Nephron (organoid): ENCODE measurements at regions not wholly inside any gene's neighbourhood (a gene's known extent, or its start where the extent isn't known, plus 50 kb on each side); places are given as distances from the start of the nearest gene placed in this dataset.
"Not testable (repeated sequence)": the region's sequence is repeated elsewhere in the genome, so short reads cannot be mapped to it uniquely, and the experiment has no call there.

Experiments used
- H3K27ac Mint-ChIP-seq, 3 experiments: 2 replicates each; pipeline ENCODE4 v1.8.0; 2020; ENCODE audit warnings: mixed read lengths in 3 of 3, mild to moderate bottlenecking in 2 of 3, moderate library complexity in 1 of 3
- H3K27me3 Mint-ChIP-seq: 2 replicates; pipeline ENCODE4 v1.8.0; 2021; ENCODE audit warnings: low read depth, mild to moderate bottlenecking, moderate library complexity, mixed read lengths
- H3K36me3 Mint-ChIP-seq: 2 replicates; pipeline ENCODE4 v1.8.0; 2020; ENCODE audit warnings: low read depth, mixed read lengths
- H3K4me1 Mint-ChIP-seq: 2 replicates; pipeline ENCODE4 v1.8.0; 2020; ENCODE audit warnings: mixed read lengths
- H3K4me3 Mint-ChIP-seq, 3 experiments: 2 replicates each; pipeline ENCODE4 v1.8.0; 2020; ENCODE audit warnings: mild to moderate bottlenecking in 3 of 3, mixed read lengths in 3 of 3, moderate library complexity in 2 of 3
- H3K9me3 Mint-ChIP-seq: 2 replicates; pipeline ENCODE4 v1.8.0; 2020; ENCODE audit warnings: mixed read lengths
- TF ChIP-seq, protein P1 (sequence below), 3 experiments: fragments of 200-600 bp; sonication (generic); IDR thresholded peaks; one replicate each; pipeline ENCODE4 v1.5.0; 2021; ENCODE audit warnings: antibody characterized with exemption in 3 of 3; ENCODE audit not compliant: unreplicated experiment in 3 of 3

DNA sequence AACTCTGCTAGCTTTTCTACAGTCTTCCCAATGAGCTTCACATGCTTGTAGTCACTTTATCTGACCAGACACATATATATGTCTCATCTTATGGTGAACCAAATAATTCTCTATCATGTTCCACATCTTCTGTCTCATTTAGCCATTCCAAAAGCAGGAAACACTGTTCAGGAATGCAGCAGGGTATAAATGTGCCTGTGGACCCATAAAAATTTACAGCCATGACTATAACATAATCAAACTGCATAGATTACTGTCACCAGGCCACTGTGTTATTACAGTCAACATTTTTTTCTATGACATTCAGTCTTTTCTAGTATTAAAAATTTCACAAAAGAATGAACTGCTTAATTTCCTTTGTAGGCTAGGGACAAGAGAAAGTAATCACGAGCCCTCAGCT, 170.0 kb upstream of the NPY2R start:
- H3K9me3 Mint-ChIP-seq = no peaks in the 10 kb centered on the region
- H3K27ac Mint-ChIP-seq = no peak overlapping the region
- TF ChIP-seq, protein P1, sequence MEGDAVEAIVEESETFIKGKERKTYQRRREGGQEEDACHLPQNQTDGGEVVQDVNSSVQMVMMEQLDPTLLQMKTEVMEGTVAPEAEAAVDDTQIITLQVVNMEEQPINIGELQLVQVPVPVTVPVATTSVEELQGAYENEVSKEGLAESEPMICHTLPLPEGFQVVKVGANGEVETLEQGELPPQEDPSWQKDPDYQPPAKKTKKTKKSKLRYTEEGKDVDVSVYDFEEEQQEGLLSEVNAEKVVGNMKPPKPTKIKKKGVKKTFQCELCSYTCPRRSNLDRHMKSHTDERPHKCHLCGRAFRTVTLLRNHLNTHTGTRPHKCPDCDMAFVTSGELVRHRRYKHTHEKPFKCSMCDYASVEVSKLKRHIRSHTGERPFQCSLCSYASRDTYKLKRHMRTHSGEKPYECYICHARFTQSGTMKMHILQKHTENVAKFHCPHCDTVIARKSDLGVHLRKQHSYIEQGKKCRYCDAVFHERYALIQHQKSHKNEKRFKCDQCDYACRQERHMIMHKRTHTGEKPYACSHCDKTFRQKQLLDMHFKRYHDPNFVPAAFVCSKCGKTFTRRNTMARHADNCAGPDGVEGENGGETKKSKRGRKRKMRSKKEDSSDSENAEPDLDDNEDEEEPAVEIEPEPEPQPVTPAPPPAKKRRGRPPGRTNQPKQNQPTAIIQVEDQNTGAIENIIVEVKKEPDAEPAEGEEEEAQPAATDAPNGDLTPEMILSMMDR (IDR thresholded peaks at IDR 0.05; ENCODE audit: unreplicated experiment in 3 of 3) = no peak
- no peaks in the 10 kb centered on the region for H3K4me1 Mint-ChIP-seq
- H3K27me3 Mint-ChIP-seq = no peaks in the 10 kb centered on the region
- H3K36me3 Mint-ChIP-seq = no peaks in the 10 kb centered on the region
- H3K4me3 Mint-ChIP-seq = no peak overlapping the region

DNA sequence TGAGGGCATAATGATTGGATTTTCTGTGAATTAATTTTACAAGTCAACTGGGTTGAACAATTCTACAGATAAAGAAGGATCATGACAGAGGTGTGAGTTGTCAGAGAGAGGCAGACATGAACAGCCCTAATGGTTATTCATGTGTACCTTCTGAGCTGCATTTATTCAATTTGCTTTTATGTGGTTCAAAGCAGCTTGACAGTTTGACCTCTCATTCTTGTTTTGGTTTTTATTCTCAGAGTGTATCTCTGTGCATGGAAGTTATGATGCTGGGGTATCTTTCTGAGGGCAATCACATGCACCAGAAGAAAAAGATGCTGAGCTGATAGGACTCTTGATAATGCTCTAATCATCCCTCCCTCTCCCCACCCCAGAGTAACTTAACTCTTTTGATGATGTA, 169.3 kb upstream of the NPY2R start:
- TF ChIP-seq, protein P1 (IDR thresholded peaks at IDR 0.05; ENCODE audit: unreplicated experiment in 3 of 3) = no peak
- Mint-ChIP-seq H3K4me1 (no peaks in the 10 kb centered on the region), H3K4me3 (no peak overlapping the region), H3K27ac (no peak overlapping the region), H3K36me3 (no peaks in the 10 kb centered on the region), H3K9me3 (no peaks in the 10 kb centered on the region), H3K27me3 (no peaks in the 10 kb centered on the region)

DNA sequence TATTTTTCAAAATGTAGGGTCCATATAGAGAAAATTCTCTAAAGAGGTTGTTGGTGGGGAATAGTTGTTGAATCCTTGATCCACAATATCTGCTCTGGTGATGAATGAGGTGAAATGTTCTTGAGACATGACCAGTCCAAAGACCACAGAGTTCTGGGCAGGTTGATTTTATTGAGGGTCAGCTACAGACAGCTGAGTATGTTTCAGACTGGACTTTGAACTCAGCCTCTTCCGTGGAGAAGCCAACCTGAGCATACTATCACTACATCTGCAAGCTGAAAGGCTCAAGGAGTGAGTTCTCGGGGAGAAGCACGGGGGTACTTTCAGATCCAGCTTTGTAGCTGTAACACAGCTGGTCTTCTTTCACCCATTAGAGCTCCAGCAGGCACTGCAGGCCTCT, 168.4 kb upstream of the NPY2R start:
- no peak overlapping the region for H3K27ac Mint-ChIP-seq
- no peak overlapping the region for H3K4me3 Mint-ChIP-seq
- TF ChIP-seq, protein P1 (IDR thresholded peaks at IDR 0.05; ENCODE audit: unreplicated experiment in 3 of 3) = no peak
- H3K36me3 Mint-ChIP-seq = no peaks in the 10 kb centered on the region
- H3K9me3 Mint-ChIP-seq = no peaks in the 10 kb centered on the region
- H3K4me1 Mint-ChIP-seq = no peaks in the 10 kb centered on the region
- H3K27me3 Mint-ChIP-seq = no peaks in the 10 kb centered on the region

DNA sequence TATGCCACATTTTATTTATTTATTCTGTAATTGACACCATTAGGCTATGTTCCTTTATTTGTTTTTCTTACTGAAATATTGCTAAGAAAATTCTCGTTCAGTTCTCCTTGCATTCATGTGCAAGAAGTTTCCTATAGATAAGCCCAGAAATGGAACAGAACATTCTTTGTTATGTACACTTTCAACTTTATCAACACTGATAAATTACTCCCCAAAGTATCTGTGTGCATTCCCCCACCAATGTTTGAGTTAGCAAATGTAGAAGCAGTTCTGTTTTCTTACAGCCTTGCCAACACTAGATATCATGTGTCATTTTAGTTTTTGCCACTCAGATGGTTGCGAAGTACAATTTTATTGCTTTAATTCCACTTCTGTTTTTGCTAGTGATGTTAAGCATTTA, 166.4 kb upstream of the NPY2R start:
- no peaks in the 10 kb centered on the region for H3K9me3 Mint-ChIP-seq
- H3K27me3 Mint-ChIP-seq = no peaks in the 10 kb centered on the region
- no peak overlapping the region for H3K4me3 Mint-ChIP-seq
- no peak overlapping the region for H3K27ac Mint-ChIP-seq
- H3K36me3 Mint-ChIP-seq = no peaks in the 10 kb centered on the region
- TF ChIP-seq, protein P1 (IDR thresholded peaks at IDR 0.05; ENCODE audit: unreplicated experiment in 3 of 3) = no peak
- no peaks in the 10 kb centered on the region for H3K4me1 Mint-ChIP-seq

DNA sequence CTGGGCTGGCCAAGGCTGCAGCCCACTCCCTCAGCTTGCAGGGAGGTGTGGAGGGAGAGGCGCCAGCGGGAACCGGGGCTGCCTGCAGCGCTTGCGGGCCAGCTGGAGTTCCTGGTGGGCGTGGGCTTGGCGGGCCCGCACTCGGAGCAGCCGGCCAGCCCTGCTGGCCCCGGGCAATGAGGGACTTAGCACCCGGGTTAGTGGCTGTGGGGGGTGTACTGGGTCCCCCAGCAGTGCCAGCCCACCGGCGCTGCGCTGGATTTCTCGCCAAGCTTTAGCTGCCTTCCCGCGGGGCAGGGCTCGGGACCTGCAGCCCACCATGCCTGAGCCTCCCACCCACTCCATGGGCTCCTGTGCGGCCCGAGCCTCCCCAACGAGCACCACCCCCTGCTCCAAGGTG, 164.2 kb upstream of the NPY2R start:
- H3K36me3 Mint-ChIP-seq, H3K4me1 Mint-ChIP-seq, H3K27ac Mint-ChIP-seq, H3K27me3 Mint-ChIP-seq, H3K4me3 Mint-ChIP-seq, H3K9me3 Mint-ChIP-seq: not testable (repeated sequence)

DNA sequence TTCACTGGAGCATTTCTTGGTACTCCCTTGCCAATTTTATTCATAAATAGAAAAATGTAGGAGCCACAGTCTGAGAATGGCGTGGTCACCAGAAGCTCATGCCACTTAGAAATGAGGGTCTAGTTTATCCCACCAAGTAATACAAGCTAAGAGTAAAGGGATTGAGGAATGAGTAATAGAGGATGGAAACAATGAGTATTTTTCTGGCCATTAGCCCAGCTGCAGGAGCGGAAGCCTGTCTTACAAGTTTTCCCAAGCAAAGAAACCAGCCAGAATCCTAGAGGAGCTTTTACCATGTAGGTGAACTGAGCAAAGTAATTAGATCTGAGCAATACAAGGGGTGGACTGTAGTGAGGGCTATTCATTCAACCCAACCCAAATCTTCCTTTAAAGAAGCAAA, 160.7 kb upstream of the NPY2R start:
- TF ChIP-seq, protein P1 (IDR thresholded peaks at IDR 0.05; ENCODE audit: unreplicated experiment in 3 of 3) = no peak
- no peaks in the 10 kb centered on the region for H3K4me1 Mint-ChIP-seq
- no peak overlapping the region for H3K4me3 Mint-ChIP-seq
- H3K9me3 Mint-ChIP-seq = peaks cover 9% of the 10 kb centered on the region
- H3K27me3 Mint-ChIP-seq = no peaks in the 10 kb centered on the region
- H3K36me3 Mint-ChIP-seq = no peaks in the 10 kb centered on the region
- no peak overlapping the region for H3K27ac Mint-ChIP-seq

DNA sequence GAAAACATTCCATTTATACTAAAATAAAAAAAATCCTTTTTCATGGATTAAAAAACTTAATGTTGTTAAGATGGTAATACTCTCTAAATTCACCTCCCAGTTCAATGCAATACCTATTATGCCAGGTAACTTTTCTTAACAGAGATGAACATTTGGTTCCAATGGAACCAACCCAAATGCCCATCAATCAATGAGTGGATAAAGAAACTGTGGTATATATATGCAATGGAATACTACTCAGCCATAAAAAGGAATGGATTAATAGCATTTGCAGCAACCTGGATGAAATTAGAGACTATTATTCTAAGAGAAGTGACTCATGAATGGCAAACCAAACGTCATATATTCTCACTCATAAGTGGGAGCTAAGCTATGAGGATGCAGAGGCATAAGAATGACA, 154.4 kb upstream of the NPY2R start:
- not testable (repeated sequence) for H3K36me3 Mint-ChIP-seq, H3K27ac Mint-ChIP-seq, H3K4me1 Mint-ChIP-seq, H3K4me3 Mint-ChIP-seq, H3K27me3 Mint-ChIP-seq, H3K9me3 Mint-ChIP-seq
